ENCODE measurements at regions not wholly inside any gene's neighbourhood (a gene's known extent, or its start where the extent isn't known, plus 50 kb on each side); places are given as distances from the start of the nearest gene placed in this dataset.

- TF ChIP-seq POLR2AphosphoS5 (IDR thresholded peaks at IDR 0.05) (no peak), POLR2A (IDR thresholded peaks at IDR 0.05; ENCODE audit: low read depth) (no peak), CTCF (IDR thresholded peaks at IDR 0.05) (no peak), EP300 (IDR thresholded peaks at IDR 0.05) (no peak)
Observed at GRCh38 chr5:84573017-84573712, 188.5 kb upstream of the EDIL3 start.

Data from esophagus muscularis mucosa (tissue), 4 donors.